ENCODE measurements at regions not wholly inside any gene's neighbourhood (a gene's known extent, or its start where the extent isn't known, plus 50 kb on each side); places are given as distances from the start of the nearest gene placed in this dataset.

GRCh38 chr3:152102410-152102809 is 166.3 kb upstream of the MBNL1 start:
- intact Hi-C loops (cut with micrococcal nuclease) = no loop called here
- no peak overlapping the region for H3K27ac ChIP-seq (ENCODE audit: low read length in 2 of 2)
- DNase-seq (no peak), ATAC-seq (ENCODE audit: low read depth) (no peak)
- H3K27ac Mint-ChIP-seq = no peak overlapping the region
- H3K36me3 ChIP-seq (replicated peaks in 1 of 2; ENCODE audit: control extremely low read depth in 1 of 2, control insufficient read depth in 1 of 2, extremely low read depth in 1 of 2, insufficient read depth in 2 of 2, low read length in 1 of 2) = no peaks in the 10 kb centered on the region
- WGBS (ENCODE audit: insufficient coverage) = 96% methylated on average over 4 of the region's 7 CpGs
- H3K9ac ChIP-seq (ENCODE audit: low read length) = no peak overlapping the region
- H3K27me3 Mint-ChIP-seq = no peaks in the 10 kb centered on the region
- no peak overlapping the region for H3K4me3 ChIP-seq (ENCODE audit: control extremely low read depth in 1 of 5, extremely low read depth in 1 of 5, insufficient read depth in 1 of 5, low read depth in 2 of 5, low read length in 4 of 5)
- no peak overlapping the region for H2AFZ ChIP-seq (ENCODE audit: insufficient read depth, low read depth, low read length, poor library complexity, severe bottlenecking)
- H3K4me1 Mint-ChIP-seq = peaks cover 7% of the 10 kb centered on the region
- no peaks in the 10 kb centered on the region for H4K20me1 ChIP-seq (ENCODE audit: control insufficient read depth, insufficient read depth, low read length, poor library complexity, severe bottlenecking)
- TF ChIP-seq EZH2 (IDR thresholded peaks at IDR 0.05; ENCODE audit: borderline replicate concordance, insufficient read depth, low read depth, low read length, poor library complexity, severe bottlenecking) = no peak
- no peak for TF ChIP-seq CTCF (IDR thresholded peaks at IDR 0.05)
- H3K4me2 ChIP-seq (replicated peaks; ENCODE audit: low read depth, low read length, poor library complexity, severe bottlenecking) = no peak overlapping the region
- POLR2A ChIA-PET = no interaction called here
- no peaks in the 10 kb centered on the region for H3K27me3 ChIP-seq (replicated peaks in 1 of 4; ENCODE audit: control extremely low read depth in 1 of 4, control insufficient read depth in 3 of 4, insufficient read depth in 4 of 4, low read length in 3 of 4)
- no peaks in the 10 kb centered on the region for H3K9me3 ChIP-seq (ENCODE audit: control extremely low read depth in 1 of 3, control insufficient read depth in 2 of 3, insufficient read depth in 1 of 3, low read length in 2 of 3)
- no peak overlapping the region for H3K4me3 Mint-ChIP-seq
- H3K79me2 ChIP-seq (ENCODE audit: control insufficient read depth, insufficient read depth, low read length) = no peaks in the 10 kb centered on the region
- no peaks in the 10 kb centered on the region for H3K4me1 ChIP-seq (ENCODE audit: control insufficient read depth in 2 of 2, insufficient read depth in 2 of 2, low read length in 2 of 2)
- H3K9me3 Mint-ChIP-seq (ENCODE audit: insufficient read depth) = no peaks in the 10 kb centered on the region
- CTCF ChIA-PET = interaction anchor here (0.9 kb wide), 1 partner anchor 12 kb away, joined by 3 read pairs; no protein-coding TSS in a partner anchor

- Histone ChIP-seq H3K79me2 (ENCODE audit: control insufficient read depth, insufficient read depth, low read length) (no peaks in the 10 kb centered on the region), H3K9ac (ENCODE audit: low read length) (no peak overlapping the region), H4K20me1 (ENCODE audit: control insufficient read depth, insufficient read depth, low read length, poor library complexity, severe bottlenecking) (no peaks in the 10 kb centered on the region), H3K4me1 (ENCODE audit: control insufficient read depth in 2 of 2, insufficient read depth in 2 of 2, low read length in 2 of 2) (no peaks in the 10 kb centered on the region), H2AFZ (ENCODE audit: insufficient read depth, low read depth, low read length, poor library complexity, severe bottlenecking) (no peak overlapping the region), H3K27me3 (replicated peaks in 1 of 4; ENCODE audit: control extremely low read depth in 1 of 4, control insufficient read depth in 3 of 4, insufficient read depth in 4 of 4, low read length in 3 of 4) (no peaks in the 10 kb centered on the region), H3K9me3 (ENCODE audit: control extremely low read depth in 1 of 3, control insufficient read depth in 2 of 3, insufficient read depth in 1 of 3, low read length in 2 of 3) (no peaks in the 10 kb centered on the region), H3K4me2 (replicated peaks; ENCODE audit: low read depth, low read length, poor library complexity, severe bottlenecking) (no peak overlapping the region), H3K27ac (ENCODE audit: low read length in 2 of 2) (no peak overlapping the region), H3K4me3 (ENCODE audit: control extremely low read depth in 1 of 5, extremely low read depth in 1 of 5, insufficient read depth in 1 of 5, low read depth in 2 of 5, low read length in 4 of 5) (no peak overlapping the region), H3K36me3 (replicated peaks in 1 of 2; ENCODE audit: control extremely low read depth in 1 of 2, control insufficient read depth in 1 of 2, extremely low read depth in 1 of 2, insufficient read depth in 2 of 2, low read length in 1 of 2) (no peaks in the 10 kb centered on the region)
- WGBS (ENCODE audit: insufficient coverage) = 93% methylated on average over 1 of the region's 1 CpG
- no peak for DNase-seq
- no peak overlapping the region for H3K27ac Mint-ChIP-seq
- POLR2A ChIA-PET = no interaction called here
- H3K4me3 Mint-ChIP-seq = no peak overlapping the region
- no peak for TF ChIP-seq CTCF (IDR thresholded peaks at IDR 0.05)
- TF ChIP-seq EZH2 (IDR thresholded peaks at IDR 0.05; ENCODE audit: borderline replicate concordance, insufficient read depth, low read depth, low read length, poor library complexity, severe bottlenecking) = no peak
- ATAC-seq (ENCODE audit: low read depth) = no peak
- peaks cover 7% of the 10 kb centered on the region for H3K4me1 Mint-ChIP-seq
- H3K27me3 Mint-ChIP-seq = no peaks in the 10 kb centered on the region
- no peaks in the 10 kb centered on the region for H3K9me3 Mint-ChIP-seq (ENCODE audit: insufficient read depth)
- intact Hi-C loops (cut with micrococcal nuclease) = no loop called here
- CTCF ChIA-PET = no interaction called here
Measured at GRCh38 chr3:152103257-152103656, 165.5 kb upstream of the MBNL1 start.

All from B cell (primary cell).